IPS DF 4.7 (cell line): ENCODE measurements at regions not wholly inside any gene's neighbourhood (a gene's known extent, or its start where the extent isn't known, plus 50 kb on each side); places are given as distances from the start of the nearest gene placed in this dataset.
"Not testable (repeated sequence)": the region's sequence is repeated elsewhere in the genome, so short reads cannot be mapped to it uniquely, and the experiment has no call there.

Experiments used
- DNase-seq: peaks from one replicate; pipeline ENCODE4 v3.0.0-alpha.2; 2013; ENCODE audit warnings: low spot score; ENCODE audit errors: extremely low read depth

DNA sequence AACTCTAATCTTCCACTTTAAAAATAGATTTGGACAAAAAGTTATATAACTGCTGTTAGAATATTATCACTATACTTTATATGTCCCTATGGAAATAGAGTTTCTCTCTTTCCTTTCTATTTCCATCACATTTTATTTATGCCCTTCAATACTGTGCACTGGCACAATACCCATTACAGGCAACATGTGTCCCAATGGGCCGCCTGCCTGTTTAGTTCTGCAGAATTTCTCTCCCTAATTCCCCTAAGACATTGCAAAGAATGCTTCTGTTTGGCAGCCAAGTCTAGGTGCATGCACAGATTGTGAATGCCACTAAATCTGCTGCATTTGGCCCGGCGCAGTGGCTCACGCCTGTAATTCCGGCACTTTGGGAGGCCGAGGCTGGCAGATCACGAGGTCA is 520.4 kb upstream of the FLRT2 start:
- no peak for DNase-seq

DNA sequence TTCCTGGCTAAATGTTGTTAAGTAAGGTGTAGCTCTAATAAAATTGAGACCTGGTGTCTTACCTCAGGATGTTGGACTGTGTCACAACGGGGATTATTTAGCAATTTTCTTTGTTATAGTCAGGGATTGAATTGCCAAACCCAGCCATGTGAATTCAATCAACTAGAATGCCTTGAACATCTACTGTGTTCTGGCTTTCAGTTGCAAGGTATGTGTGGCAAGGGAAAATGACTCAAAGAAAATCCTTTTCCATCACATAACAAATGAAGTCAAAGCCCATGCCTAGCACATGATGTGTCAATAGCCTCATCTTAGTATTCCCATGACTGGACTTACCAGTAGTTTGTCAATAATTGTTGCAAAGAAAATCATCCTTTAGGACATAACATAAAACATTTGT is 519.8 kb upstream of the FLRT2 start:
- no peak for DNase-seq

DNA sequence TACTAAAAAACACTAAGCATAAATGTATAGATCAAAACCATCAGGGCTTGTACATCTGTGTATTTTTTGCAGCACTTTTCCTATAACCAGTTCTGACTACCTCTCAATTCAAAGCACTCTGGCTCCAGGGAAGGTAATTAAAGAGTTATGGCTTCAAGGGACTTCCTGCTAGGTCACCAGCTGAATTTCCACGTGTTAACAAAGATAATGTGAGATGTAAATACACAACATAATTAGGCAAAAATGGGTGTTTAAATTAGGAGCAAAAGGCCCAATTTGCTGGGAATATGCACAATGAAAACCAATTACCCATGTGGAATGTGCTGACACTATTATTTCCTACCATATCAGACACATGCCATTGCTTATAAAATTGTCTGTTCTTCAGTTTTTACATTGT is 513.4 kb upstream of the FLRT2 start:
- DNase-seq, result no peak

DNA sequence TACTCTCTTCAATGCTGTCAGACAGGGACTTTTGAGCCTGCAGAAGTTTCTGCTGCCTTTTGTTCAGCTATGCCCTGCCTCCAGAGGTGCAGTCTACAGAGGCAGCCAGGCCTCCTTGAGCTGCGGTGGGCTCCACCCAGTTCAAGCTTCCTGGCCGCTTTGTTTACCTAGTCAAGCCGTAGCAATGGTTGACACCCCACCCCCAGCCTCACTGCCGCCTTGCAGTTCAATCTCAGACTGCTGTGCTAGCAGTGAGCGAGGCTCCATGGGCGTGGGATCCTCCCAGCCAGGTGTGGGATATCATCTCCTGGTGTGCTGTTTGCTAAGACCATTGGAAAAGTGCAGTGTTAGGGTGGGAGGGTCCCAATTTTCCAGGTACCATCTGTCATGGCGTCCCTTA is 506.1 kb upstream of the FLRT2 start:
- not testable (repeated sequence) for DNase-seq

DNA sequence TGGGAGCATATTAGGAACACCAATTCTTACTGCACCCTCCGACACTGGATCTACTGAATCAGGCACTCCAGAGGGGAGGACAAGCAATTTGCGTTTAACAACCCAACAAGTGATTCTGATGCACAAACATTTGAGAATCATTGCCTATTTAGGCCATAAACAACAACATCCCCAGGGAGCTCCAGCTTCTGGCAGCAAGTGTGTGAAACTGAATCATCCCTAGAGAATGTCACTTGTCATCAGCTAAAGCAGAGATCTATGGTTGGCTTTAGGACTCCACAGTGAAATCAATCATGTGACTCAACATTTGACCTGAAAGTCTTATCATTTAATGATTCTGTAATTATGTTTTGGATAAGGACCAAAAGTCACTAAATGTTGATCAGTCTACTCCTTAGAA is 505.0 kb upstream of the FLRT2 start:
- DNase-seq, result no peak

DNA sequence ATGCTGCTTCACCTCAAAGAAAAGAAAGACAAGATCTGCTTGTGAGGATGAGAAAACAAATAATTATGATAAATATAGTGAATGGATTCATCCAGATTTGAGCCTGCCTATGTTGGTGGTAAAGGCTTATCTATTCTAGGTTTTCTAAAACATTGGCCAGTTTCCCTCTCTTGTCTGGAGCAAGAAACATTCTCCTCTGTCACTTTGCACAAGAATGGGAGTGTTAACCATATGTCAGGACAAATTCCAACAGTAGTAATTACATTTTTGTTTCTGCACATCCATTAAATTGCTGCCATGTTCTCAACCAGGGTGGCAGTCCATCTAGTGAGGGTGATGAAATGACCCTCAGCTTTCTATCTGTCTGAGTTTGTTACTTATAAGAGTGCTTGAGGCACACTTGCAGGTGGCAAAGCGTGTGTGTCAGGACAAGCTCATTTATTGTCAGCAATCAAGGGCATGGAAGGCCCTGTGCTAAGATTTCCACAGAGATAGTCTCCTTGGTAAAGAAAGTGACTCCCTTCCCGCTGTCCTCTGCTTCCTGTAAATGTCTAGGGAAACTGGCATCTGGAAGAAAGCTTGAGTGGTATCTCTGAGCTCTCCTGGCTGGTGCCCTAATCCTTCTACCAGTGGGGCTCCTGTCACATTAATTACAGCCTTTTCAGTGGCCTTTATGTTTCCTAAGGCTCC is 502.1 kb upstream of the FLRT2 start:
- no peak for DNase-seq

DNA sequence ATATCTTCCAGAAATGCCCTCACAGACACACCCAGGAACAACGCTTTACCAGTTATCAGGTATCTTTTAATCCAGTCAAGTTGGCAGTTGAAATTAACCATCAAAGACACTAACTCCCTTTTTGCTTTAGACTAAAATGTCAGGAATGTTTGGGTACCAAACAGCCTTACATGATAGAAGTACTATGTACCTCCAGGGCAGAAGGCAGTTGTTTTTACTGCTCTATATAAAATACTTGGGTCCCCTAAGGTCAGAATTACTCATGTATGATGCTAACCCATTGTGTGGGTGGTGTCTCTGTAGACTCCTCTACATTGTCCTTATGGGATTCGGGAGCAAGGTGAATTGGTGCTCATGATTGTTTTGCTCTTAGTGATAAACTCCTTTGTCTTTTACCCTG is 492.5 kb upstream of the FLRT2 start:
- no peak for DNase-seq

DNA sequence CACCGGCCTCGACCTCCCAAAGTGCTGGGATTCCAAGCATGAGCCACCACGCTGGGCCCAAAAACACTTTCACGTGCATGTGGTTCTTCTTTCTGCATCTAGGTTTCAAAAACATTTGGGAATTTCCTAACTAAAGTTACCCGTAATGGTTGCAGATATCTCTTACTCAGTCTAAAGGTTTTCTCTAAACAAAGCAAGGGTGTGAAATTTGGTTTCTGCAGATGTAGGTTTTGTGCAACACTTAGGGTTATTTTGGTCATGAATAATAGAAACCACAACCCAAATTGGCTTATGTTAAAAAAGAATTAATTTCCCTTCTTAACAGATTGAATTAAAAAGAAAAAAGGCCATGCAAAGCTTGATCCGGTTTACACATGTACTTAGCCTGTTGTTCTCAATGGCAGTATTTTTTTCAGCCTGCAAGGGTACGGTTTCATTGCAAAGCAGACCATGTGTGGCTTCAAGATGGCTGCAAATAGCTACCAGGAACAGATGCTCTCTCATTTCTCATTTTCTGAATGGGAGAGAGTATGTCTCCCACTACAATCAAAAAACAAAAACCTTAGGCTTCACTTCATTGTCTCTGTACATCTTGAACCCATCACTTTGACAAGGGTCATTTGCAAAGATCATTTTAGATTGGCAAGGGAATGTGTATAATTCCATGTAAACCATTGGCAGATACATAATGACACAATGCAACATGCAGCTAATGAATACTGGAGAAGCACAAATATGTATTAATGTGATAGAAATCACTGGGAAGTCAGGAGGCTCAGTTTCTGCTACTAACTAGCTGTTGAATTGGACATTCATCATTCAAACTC is 491.2 kb upstream of the FLRT2 start:
- DNase-seq, result no peak

DNA sequence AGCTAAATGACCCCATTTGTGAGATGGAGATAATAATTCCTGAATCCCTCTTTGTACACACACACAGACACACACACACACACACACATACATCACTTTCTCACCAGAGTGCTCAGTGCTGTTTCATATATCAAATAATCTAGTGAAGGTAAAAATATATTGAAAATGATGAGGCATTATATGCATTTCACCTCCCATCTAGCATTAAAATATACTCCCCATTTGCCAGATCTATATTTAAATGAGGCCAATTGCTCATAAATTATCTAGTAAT is 490.7 kb upstream of the FLRT2 start:
- no peak for DNase-seq

DNA sequence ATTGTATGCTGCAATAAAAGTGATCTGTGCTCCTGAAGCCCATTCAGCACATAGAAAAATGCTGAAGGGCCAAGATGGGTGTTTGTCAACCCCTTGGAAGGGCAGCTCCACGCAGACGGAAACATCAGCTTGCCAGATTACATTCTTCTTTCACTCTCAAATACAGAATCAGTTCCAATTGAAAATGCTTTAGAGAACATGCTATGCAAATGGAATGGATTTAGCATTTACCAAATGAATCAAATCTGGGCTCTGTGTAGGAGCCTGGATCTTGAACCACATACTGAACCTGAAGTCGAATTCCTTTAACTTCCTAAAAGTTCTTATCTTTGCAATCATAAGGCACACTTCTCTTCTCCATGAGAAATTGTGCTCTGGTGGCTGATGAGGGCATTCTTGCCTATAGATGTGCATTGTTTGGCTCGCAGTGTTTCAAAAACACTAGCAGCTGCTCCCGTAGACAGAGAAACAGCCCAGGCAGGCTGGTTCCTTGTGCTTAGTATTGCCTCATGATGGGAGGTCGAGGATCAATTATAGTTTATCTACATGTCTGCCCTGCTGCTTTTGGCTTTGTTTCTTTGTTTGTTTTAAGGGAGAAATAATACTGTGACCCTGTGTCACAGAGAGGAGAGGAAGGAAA is 489.8 kb upstream of the FLRT2 start:
- DNase-seq, result no peak

DNA sequence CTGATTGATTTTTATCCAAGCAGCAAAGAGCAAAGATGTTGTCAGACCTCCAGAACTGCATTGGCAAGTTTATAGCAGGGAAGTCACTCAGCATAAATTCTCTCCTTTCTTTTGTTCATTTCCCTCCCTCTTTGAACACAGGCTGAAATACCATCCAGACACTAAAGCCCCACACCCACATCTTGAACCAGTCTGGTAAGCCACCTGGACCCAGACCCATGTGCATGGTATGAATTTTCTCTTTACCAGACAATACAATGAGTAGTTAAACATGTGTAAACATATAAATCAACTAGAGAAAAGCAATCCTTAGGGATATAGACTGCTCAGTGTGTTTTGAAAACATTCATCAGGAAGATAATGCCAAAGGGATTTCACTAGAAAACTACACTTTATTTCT is 488.3 kb upstream of the FLRT2 start:
- no peak for DNase-seq

DNA sequence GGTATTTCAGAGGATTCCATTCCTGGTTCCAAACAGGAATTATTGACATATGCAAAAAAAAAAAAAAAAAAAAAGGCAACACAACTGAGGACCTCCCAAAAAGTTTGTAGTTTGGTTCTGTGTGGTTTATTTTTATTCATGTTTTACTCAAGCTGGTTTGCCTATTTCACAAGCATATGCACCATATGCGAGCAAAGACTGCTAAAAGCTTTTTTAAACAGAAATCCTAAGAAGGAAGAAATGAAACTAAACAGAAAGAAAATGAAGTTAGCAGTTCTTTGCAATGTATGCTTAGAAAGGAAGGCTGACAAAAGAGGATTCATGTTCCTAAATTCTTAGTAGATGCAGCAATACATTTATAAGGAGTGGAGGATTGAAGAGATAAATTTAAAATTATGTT is 487.6 kb upstream of the FLRT2 start:
- DNase-seq, result no peak

DNA sequence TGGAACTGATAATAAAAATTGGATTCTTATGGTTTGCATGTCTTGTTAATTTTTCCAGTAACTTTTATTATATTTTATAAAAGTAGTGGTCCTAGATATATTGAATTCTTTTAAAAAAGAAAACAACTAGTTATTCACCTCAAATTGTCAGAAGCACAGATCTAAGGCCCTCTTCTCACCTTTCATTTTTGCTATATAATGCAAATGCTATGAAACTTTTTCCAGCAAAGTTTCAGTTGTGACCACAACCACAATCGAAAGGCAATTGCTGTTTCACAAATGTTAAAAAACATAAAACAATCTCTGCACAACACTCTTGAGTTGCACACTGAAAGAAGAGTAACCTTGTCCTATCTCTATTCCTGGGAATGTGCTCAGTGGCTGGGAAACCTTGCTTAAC is 479.8 kb upstream of the FLRT2 start:
- no peak for DNase-seq

DNA sequence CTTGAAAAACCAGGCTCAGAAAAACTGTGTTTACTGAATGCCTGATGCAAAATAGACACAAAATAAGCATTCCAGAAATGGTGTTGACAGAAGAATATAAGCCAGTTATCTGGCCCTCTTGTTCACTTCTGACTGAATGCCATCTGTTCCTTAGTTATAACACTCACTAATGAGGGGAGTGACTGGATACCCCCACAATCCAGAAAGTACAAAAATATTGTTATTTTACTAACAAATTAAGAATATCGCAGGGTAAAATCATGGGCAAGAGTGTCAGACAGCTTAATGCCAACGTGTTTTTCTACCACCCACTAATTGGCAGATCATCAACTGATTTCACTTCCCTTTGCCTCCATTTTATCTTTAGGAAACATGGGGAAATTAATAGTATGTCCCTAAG is 477.3 kb upstream of the FLRT2 start:
- no peak for DNase-seq

DNA sequence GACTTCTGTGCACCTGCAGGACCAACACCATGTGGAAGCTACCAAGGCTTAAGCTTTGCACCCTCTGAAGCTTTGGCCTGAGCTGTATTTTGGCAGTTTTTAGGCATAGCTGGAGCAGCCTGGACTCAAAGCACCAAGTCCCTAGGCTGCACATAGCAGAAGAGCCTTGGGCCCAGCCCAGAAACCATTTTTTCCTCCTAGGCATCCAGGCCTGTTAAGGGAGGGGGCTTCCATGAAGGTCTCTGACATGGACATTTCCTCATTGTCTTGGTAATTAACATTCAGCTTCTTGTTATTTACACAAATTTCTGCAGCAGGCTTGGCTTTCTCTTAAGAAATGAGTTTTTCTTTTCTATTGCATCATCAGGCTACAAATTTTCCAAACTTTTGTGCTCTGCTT is 475.8 kb upstream of the FLRT2 start:
- no peak for DNase-seq

DNA sequence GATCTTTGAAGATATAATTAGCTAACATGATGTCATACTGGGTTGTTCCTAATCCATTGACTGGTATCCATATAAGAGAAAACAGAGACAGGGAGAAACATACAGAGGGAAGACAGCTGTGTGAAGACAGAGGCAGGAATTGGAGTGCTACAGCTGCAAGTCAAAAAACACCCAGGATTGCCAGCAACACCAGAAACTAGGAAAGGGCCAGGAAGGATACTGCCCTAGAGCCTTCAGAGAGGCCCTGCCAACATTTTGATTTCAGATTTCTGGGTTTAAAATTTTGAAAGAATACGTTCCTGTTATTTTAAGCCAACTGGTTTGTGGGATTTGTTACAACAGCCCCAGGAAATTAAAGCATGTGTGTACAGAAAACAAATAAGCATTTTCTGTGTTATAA is 473.7 kb upstream of the FLRT2 start:
- no peak for DNase-seq

DNA sequence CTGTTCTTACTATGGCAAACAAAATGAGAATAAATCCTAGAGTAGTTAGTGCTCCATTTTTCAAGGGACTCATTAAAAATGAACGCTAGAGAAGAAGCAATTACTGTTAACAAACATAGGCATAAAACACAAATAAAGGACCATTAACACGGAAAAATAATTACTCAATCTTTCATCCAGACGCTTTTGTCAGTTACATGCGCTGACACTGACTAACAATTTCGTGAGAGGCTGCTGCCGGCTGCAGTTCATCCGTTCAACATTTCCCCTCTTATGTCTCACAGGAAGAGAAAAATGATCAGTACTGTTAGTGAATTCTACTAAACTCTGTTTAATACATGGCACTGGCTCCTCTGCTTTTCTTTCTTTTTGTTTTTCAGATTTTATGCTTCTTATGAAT is 472.7 kb upstream of the FLRT2 start:
- DNase-seq, result no peak

DNA sequence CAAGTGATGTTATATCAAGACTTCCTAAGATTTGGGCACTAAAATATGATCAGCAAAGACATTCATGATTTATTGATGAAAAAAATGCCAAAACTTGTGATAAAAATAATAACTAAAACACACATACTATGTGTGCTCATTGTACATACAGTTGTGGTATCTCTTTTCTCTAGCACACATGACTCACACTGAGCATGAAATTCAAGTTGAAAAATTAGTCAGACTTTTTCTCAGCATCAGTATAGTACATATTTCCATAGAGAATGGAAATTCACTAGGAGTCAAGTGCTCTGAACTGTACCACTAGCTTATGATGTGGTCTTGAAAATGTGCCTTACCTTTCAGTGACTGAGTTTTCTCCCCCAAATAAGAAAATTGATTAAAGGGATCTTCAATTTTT is 471.8 kb upstream of the FLRT2 start:
- DNase-seq, result no peak

DNA sequence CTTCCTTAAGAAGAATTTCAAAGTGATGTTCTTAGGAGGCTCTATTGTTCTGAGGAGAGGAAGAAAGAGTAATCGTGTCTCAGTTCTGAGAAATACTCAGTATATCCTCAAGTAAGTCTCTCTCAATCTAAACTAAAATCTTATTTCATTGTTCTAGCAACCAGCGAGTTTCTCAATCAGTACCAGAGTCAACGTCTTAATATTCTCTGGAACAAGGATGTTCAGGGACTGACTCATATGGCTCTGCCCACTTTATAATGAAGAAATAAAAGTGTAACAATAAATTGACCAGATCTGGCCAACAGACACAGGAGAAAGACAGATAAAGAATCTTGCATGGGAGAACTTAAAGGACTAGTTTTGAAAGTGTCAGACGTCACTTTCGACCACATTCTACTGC is 469.8 kb upstream of the FLRT2 start:
- DNase-seq, result no peak

DNA sequence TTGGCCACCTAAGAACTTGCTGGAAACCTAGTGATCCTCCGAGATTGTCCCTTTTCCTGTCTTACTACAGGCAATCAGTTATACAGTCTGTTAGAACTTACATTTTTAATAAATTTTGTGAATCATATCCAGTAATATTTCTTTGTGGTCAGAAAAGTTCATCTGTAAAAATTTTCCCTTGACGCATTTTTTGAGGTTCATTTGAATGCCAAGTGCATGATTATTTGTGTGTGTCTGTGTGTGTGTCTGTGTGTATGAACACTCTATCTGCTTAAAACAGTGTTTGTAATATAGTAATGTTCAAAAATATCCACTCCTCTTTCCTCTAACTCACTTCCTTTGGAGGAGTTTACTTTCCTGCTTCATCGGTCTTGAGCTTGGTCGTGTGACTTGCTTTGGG is 468.7 kb upstream of the FLRT2 start:
- DNase-seq, result no peak

DNA sequence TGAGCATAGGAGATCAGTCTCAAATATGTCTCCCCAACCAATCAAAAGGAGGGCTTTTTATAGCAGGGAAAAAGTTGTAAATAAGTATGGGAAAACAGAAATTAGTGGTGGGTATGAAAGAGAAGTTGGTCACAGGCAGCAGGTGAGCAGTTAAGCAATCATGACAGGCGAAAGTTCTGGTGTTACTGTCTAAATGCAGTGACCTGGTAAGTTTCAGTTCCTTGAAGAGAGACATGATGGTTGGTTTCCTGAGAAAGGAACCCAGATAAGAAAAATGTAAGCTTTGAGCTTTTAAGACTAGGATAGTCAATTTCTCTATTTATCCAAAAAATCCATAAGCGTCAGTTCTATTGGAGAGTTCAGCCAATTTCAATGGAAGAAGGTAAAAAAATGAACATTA is 466.2 kb upstream of the FLRT2 start:
- no peak for DNase-seq

DNA sequence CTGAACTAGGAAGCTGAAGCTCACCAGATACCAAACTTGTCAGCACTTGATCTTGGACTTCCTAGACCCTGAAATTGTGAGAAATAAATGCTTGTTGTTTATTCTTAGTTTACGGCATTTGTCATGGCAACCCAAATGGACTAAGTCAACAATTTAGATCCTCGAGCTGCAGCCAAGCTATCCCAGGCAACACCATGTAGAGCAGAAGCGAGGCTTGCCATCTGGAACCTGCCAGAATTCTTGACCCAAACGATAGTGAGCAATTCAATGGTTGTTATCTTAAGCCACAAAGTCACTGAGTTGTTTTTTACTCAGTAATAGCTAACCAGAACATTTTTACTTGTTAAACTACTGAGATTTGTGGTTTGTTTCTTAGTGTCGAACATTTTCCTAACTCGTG is 458.5 kb upstream of the FLRT2 start:
- DNase-seq, result no peak

DNA sequence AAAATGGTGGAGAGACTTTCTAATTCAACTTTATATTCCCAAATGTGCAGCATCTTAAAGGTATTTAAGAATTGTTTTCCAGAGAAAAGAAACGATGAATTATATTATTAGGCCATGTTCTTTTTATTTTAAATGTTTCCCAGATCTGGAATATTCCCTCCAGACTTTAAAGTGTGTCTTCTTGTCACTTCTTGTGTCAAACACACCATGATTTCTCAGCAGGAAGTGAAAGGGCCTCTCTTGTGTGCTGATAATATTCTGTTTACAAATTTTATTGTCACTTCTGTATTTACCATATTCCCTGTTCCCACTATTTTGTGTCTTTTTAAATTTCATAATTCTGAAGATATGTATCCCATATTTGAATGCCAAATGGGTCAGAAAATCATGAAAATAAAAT is 455.0 kb upstream of the FLRT2 start:
- no peak for DNase-seq
